ENCODE measurements at regions not wholly inside any gene's neighbourhood (a gene's known extent, or its start where the extent isn't known, plus 50 kb on each side); places are given as distances from the start of the nearest gene placed in this dataset.

GRCh38 chr6:140559458-140559857, 1185.0 kb upstream of the CITED2 start:
- TF ChIP-seq REST (IDR thresholded peaks at IDR 0.05; ENCODE audit: borderline replicate concordance), result no peak
- no peak for TF ChIP-seq CTCF (IDR thresholded peaks at IDR 0.05; ENCODE audit: poor library complexity, severe bottlenecking)
- no peak for TF ChIP-seq POLR2AphosphoS5 (IDR thresholded peaks at IDR 0.05)
- TF ChIP-seq RAD21 (conservative IDR thresholded peaks at IDR 0.05), result no peak
- TF ChIP-seq EZH2 (IDR thresholded peaks at IDR 0.05; ENCODE audit: borderline replicate concordance, insufficient read depth, low read length, poor library complexity, severe bottlenecking), result no peak
- no peak for TF ChIP-seq TAF1 (IDR thresholded peaks at IDR 0.05; ENCODE audit: low read depth)
- TF ChIP-seq MXI1 (conservative IDR thresholded peaks at IDR 0.05; ENCODE audit: poor library complexity, severe bottlenecking), result no peak

Data from neural cell (in vitro differentiated cells).